ENCODE measurements at regions not wholly inside any gene's neighbourhood (a gene's known extent, or its start where the extent isn't known, plus 50 kb on each side); places are given as distances from the start of the nearest gene placed in this dataset.

- H4K8ac ChIP-seq (replicated peaks; ENCODE audit: insufficient read length, low read depth, low read length) = no peak overlapping the region
- H3K79me2 ChIP-seq (ENCODE audit: insufficient read depth, low read length) = no peaks in the 10 kb centered on the region
- Mint-ChIP-seq H3K27me3 (ENCODE audit: low read depth) (no peaks in the 10 kb centered on the region), H3K4me1 (no peaks in the 10 kb centered on the region), H3K36me3 (ENCODE audit: insufficient read depth in 1 of 3, low read depth in 3 of 3) (no peaks in the 10 kb centered on the region), H3K4me3 (no peak overlapping the region), H3K9me3 (no peaks in the 10 kb centered on the region), H3K27ac (no peak overlapping the region; a peak in 1 of 7 replicates)
- H3K4me1 ChIP-seq (ENCODE audit: insufficient read depth, low read length) = no peaks in the 10 kb centered on the region
- no CpG with 5 or more reads among the region's 2 CpGs for WGBS (ENCODE audit: extremely low coverage, insufficient read length, low lambda C conversion rate)
- H3K18ac ChIP-seq (ENCODE audit: insufficient read length, low read depth, low read length) = no peak overlapping the region
- H4K91ac ChIP-seq (ENCODE audit: insufficient read length, low read depth, low read length) = no peak overlapping the region
- H3K56ac ChIP-seq (ENCODE audit: insufficient read length, low read depth, low read length) = no peak overlapping the region
- no peak overlapping the region for H2BK15ac ChIP-seq (ENCODE audit: low read depth, low read length)
- no peak overlapping the region for H3K14ac ChIP-seq (ENCODE audit: insufficient read depth, low read length)
- no peak overlapping the region for H3T11ph ChIP-seq (ENCODE audit: low read length)
- no peak overlapping the region for H2AK5ac ChIP-seq (ENCODE audit: insufficient read length, low read length)
- no peak overlapping the region for H3K9ac ChIP-seq (ENCODE audit: extremely low read depth, insufficient read length, low read length)
- H3K4ac ChIP-seq (ENCODE audit: low read depth, low read length) = no peak overlapping the region
- H4K5ac ChIP-seq (ENCODE audit: insufficient read length, low read depth, low read length) = no peak overlapping the region
- H2BK5ac ChIP-seq (ENCODE audit: insufficient read length, low read length) = no peak overlapping the region
- H3K23ac ChIP-seq (ENCODE audit: insufficient read length, low read depth, low read length) = no peak overlapping the region
- no peaks in the 10 kb centered on the region for H3K27me3 ChIP-seq (ENCODE audit: insufficient read depth, low read length)
- no peak overlapping the region for H2BK20ac ChIP-seq (ENCODE audit: low read depth, low read length, poor library complexity, severe bottlenecking)
- H2AFZ ChIP-seq (ENCODE audit: low read length) = no peak overlapping the region
- DNase-seq = no peak
- H4K20me1 ChIP-seq (ENCODE audit: control insufficient read depth, insufficient read depth, insufficient read length) = no peaks in the 10 kb centered on the region
- H3K9me3 ChIP-seq (ENCODE audit: control insufficient read depth, low read depth, low read length) = no peaks in the 10 kb centered on the region
- no peak overlapping the region for H2BK12ac ChIP-seq (ENCODE audit: insufficient read length, low read depth, low read length)
- no peaks in the 10 kb centered on the region for H3K79me1 ChIP-seq (ENCODE audit: insufficient read depth, low read depth, low read length, poor library complexity, severe bottlenecking)
- H3K27ac ChIP-seq (ENCODE audit: insufficient read length, low read depth, low read length) = no peak overlapping the region
- no peak overlapping the region for H2BK120ac ChIP-seq (ENCODE audit: low read depth, low read length, poor library complexity, severe bottlenecking)
- TF ChIP-seq, protein P1, sequence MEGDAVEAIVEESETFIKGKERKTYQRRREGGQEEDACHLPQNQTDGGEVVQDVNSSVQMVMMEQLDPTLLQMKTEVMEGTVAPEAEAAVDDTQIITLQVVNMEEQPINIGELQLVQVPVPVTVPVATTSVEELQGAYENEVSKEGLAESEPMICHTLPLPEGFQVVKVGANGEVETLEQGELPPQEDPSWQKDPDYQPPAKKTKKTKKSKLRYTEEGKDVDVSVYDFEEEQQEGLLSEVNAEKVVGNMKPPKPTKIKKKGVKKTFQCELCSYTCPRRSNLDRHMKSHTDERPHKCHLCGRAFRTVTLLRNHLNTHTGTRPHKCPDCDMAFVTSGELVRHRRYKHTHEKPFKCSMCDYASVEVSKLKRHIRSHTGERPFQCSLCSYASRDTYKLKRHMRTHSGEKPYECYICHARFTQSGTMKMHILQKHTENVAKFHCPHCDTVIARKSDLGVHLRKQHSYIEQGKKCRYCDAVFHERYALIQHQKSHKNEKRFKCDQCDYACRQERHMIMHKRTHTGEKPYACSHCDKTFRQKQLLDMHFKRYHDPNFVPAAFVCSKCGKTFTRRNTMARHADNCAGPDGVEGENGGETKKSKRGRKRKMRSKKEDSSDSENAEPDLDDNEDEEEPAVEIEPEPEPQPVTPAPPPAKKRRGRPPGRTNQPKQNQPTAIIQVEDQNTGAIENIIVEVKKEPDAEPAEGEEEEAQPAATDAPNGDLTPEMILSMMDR (conservative IDR thresholded peaks at IDR 0.05) = no peak
- no peaks in the 10 kb centered on the region for H3K23me2 ChIP-seq (ENCODE audit: insufficient read length, low read depth, low read length, poor library complexity, severe bottlenecking)
- no peak overlapping the region for H3K4me2 ChIP-seq (ENCODE audit: insufficient read depth, insufficient read length, low read length)
Observed at GRCh38 chr2:155715705-155716104, 616.8 kb downstream of the NR4A2 start.

All from H9 (cell line).